Left lung (tissue), 4 donors: ENCODE measurements at regions not wholly inside any gene's neighbourhood (a gene's known extent, or its start where the extent isn't known, plus 50 kb on each side); places are given as distances from the start of the nearest gene placed in this dataset.

Source experiments
- ATAC-seq: fragments of 200-7000 bp; cut with Tn5 transposase; one replicate; pipeline ENCODE4 v1.9.1; 2020; ENCODE audit warnings: moderate library complexity
- DNase-seq, 4 donors: peaks; one replicate each; pipeline ENCODE4 v3.0.0-alpha.2; 2013 to 2020
- H3K27ac ChIP-seq, 2 donors: fragments of 200-600 bp; sonication (generic) in 1 of 2; one replicate each; pipeline versions ENCODE4 v1.5.0 to v1.8.0; 2020 to 2021
- H3K27me3 ChIP-seq, 2 donors: fragments of 200-600 bp; sonication (generic) in 1 of 2; one replicate each; pipeline versions ENCODE4 v1.5.0 to v1.8.0; 2020 to 2021
- H3K36me3 ChIP-seq, 2 donors: fragments of 200-600 bp; sonication (generic) in 1 of 2; one replicate each; pipeline versions ENCODE4 v1.5.0 to v1.8.0; 2020 to 2021
- H3K4me1 ChIP-seq, 2 donors: fragments of 200-600 bp; one replicate each; pipeline ENCODE4 v1.8.0; 2021
- H3K4me3 ChIP-seq, 2 donors: fragments of 200-600 bp; sonication (generic) in 1 of 2; one replicate each; pipeline versions ENCODE4 v1.5.0 to v1.8.0; 2020 to 2021; ENCODE audit warnings: mild to moderate bottlenecking in 1 of 2
- H3K9me3 ChIP-seq, 2 donors: fragments of 200-600 bp; sonication (generic) in 1 of 2; one replicate each; pipeline versions ENCODE4 v1.5.0 to v1.8.0; 2020 to 2021
- intact Hi-C, 2 donors: fragments of 100-400 bp; cut with DNase I; formaldehyde crosslinking; loops; one replicate each; pipeline versions ENCODE4 v1.11.2 to v1.14.2; 2022
- TF ChIP-seq, protein P1 (sequence below), 2 donors: fragments of 200-600 bp; sonication (generic) in 1 of 2; IDR thresholded peaks; one replicate each; pipeline versions ENCODE4 v1.5.0 to v1.8.0; 2021; ENCODE audit warnings: antibody characterized with exemption in 2 of 2
- donor health status: DM: no; HTN: yes; CAD: no.
- donor health status: DM: no; HTN: no; CAD: no.

DNA sequence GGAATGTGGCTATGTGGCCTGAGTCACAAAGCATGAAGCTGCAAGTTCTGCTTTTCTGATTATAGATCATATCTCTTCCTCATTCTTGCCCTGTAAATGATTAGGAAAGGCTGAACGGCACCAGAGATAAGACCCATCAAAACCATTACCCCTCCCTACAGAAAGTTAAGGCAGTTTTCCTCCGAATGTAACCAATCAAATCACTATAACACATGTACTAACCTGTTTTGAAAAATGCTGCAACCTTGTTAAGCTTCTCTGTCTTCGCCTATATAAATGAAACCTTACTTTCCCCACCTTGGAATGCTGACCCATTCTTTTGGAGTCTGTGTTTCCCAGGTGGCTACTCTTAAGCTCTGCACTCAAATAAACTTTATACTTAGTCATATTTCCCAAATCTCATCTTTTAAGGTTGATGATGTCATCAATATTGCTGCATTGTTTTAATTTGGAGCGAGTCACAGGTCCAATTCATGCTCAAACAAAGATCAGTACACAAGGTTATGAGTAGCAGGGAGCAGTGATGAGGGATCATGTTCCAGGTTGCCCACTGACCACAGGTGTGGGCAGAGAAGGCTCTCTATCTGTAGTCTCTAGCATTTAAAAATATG, 662.3 kb downstream of the IRS1 start:
- no peaks in the 10 kb centered on the region for H3K9me3 ChIP-seq
- no peaks in the 10 kb centered on the region for H3K36me3 ChIP-seq
- peaks cover 0 to 17% of the 10 kb centered on the region in 2 donors for H3K4me1 ChIP-seq
- H3K27ac ChIP-seq = peak overlapping the region in 1 of 2 donors; percentile 68
- no peaks in the 10 kb centered on the region for H3K27me3 ChIP-seq
- no peak overlapping the region for H3K4me3 ChIP-seq
- TF ChIP-seq, protein P1, sequence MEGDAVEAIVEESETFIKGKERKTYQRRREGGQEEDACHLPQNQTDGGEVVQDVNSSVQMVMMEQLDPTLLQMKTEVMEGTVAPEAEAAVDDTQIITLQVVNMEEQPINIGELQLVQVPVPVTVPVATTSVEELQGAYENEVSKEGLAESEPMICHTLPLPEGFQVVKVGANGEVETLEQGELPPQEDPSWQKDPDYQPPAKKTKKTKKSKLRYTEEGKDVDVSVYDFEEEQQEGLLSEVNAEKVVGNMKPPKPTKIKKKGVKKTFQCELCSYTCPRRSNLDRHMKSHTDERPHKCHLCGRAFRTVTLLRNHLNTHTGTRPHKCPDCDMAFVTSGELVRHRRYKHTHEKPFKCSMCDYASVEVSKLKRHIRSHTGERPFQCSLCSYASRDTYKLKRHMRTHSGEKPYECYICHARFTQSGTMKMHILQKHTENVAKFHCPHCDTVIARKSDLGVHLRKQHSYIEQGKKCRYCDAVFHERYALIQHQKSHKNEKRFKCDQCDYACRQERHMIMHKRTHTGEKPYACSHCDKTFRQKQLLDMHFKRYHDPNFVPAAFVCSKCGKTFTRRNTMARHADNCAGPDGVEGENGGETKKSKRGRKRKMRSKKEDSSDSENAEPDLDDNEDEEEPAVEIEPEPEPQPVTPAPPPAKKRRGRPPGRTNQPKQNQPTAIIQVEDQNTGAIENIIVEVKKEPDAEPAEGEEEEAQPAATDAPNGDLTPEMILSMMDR (IDR thresholded peaks at IDR 0.05) = no peak
- intact Hi-C loops = no loop called here
- DNase-seq = no peak
- no peak for ATAC-seq

DNA sequence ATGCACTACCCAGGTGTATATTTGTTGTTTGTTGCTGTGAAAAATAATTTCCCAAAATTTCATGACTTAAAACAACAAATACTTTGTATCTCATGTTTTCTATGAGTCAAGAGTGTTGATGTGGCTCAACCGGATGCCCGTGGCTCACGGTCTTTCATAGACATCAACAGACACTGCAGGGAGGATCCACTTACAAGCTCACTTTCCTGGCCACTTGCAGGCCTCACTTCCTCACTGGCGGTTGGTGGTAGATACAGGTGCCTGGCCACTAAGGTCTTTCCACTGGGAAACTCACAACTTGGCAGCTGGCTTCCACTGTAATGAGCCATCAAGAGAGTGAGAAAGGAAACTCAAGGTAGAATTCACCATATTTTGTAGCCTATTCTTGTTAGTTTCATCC, 662.9 kb downstream of the IRS1 start:
- intact Hi-C loops = no loop called here
- TF ChIP-seq, protein P1 (IDR thresholded peaks at IDR 0.05) = no peak
- DNase-seq (no peak), ATAC-seq (no peak)
- no peaks in the 10 kb centered on the region for H3K27me3 ChIP-seq
- H3K4me1 ChIP-seq = peaks cover 0 to 17% of the 10 kb centered on the region in 2 donors
- H3K27ac ChIP-seq = peak overlapping the region in 1 of 2 donors; percentile 68
- H3K36me3 ChIP-seq = no peaks in the 10 kb centered on the region
- no peak overlapping the region for H3K4me3 ChIP-seq
- H3K9me3 ChIP-seq = no peaks in the 10 kb centered on the region

DNA sequence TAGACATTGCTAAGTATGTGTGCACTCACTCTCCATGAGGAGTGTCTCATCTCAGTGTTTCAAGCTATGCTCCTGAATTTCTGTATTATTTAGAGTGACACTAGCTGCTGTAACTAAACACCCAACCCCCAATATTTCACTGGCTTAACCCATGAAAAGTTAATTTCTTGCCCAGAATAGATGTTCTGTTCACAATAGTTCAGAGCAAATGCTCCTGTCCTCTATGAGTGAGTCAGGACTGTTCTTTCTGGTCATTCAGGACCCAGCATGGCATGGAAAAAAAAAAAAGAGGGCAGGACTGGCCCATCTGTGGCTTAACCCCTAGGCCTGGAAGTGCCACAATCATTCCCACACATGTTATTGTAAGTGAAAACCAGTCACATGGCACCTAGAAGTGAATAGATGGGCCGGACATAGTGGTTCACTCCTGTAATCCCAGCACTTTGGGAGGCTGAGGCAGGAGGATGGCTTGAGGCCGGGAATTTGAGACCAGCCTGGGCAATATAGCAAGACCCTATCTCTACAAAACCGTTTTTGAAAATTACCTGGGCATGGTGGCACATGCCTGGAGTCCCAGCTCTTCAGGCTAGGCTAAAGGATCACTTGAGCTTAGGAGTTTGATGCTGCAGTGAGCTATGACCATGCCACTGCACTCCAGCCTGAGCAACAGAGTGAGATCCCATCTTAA, 663.6 kb downstream of the IRS1 start:
- Histone ChIP-seq H3K27ac (peak overlapping the region in 1 of 2 donors; percentile 68), H3K4me1 (peaks cover 0 to 17% of the 10 kb centered on the region in 2 donors), H3K36me3 (no peaks in the 10 kb centered on the region), H3K4me3 (no peak overlapping the region), H3K27me3 (no peaks in the 10 kb centered on the region), H3K9me3 (no peaks in the 10 kb centered on the region)
- intact Hi-C loops = no loop called here
- ATAC-seq (no peak), DNase-seq (no peak)
- TF ChIP-seq, protein P1 (IDR thresholded peaks at IDR 0.05) = no peak

DNA sequence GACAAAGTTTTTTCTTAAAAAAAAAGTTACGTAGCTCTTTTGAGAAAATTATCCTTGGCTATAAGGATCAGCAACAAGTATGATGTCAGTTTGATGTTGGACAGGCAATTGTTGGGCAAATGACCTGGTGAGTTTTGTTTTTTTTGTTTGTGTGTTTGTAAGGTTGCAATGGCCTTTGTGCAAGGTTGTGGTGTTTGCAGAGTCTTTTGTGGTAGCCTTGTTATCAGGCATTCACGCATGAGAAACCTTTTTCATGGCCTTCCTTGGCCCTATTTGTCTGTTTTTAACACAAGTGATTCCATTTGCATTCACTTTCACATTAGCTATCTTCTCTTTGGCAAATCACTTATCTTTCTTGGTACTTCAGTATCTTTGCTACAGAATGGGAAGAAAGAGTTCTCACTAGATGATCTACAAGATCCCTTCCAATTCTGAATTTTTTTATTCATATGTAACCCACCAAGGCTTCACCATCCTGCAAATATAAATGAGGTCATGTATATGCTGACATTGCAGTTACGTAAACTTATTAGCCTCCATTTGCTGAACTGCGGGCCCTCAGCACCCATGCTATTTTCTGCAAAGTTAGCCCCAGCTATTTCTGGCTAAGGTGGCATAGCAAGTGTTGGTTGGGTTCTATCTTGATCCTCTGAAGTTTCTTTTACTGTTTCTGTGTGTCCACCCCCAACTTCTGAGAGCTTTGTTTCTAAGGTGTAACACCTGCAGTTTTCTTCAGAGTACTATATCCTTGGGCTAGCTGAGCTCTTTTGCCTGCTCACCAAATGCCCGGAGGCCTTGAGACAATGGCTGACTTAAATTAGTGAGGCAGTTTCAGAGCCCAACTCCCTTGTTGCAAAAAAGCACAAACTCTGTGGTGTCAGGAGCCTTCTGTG, 667.1 kb downstream of the IRS1 start:
- no peak for DNase-seq
- peaks cover 0 to 10% of the 10 kb centered on the region in 2 donors for H3K4me1 ChIP-seq
- no peaks in the 10 kb centered on the region for H3K36me3 ChIP-seq
- no peak for ATAC-seq
- TF ChIP-seq, protein P1 (IDR thresholded peaks at IDR 0.05) = no peak
- no peak overlapping the region for H3K27ac ChIP-seq
- H3K27me3 ChIP-seq = no peaks in the 10 kb centered on the region
- intact Hi-C loops = no loop called here
- no peak overlapping the region for H3K4me3 ChIP-seq
- no peaks in the 10 kb centered on the region for H3K9me3 ChIP-seq

DNA sequence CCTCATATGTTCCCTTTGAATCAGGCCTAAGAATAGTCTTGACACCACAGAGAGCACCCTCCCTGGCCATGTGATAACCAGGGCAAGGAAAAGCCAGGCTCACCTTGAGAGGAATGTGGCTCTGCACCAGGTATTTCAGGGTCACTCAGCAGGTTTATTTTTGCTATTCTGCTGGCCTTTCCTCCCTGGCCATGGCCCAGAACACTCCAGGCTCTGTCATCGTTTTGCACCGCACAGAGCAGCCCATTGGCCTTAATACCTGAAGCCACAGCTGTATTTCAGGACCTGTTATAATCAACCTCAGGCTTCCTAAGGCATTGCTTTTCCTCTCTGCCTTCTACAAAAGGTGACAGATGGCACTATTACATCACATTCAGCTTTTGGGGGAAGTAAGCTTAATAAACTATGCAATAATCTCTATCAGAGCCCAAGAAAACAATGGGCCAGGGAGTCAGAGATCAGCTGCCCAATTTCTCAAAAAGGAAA, 668.3 kb downstream of the IRS1 start:
- TF ChIP-seq, protein P1 (IDR thresholded peaks at IDR 0.05) = no peak
- ATAC-seq (peak; percentile 73), DNase-seq (no peak)
- Histone ChIP-seq H3K4me1 (peaks cover 0 to under 1% of the 10 kb centered on the region in 2 donors), H3K36me3 (no peaks in the 10 kb centered on the region), H3K27ac (no peak overlapping the region), H3K9me3 (no peaks in the 10 kb centered on the region), H3K4me3 (no peak overlapping the region), H3K27me3 (no peaks in the 10 kb centered on the region)
- intact Hi-C loops = no loop called here
